Tibial artery (tissue), 4 donors: ENCODE measurements at regions not wholly inside any gene's neighbourhood (a gene's known extent, or its start where the extent isn't known, plus 50 kb on each side); places are given as distances from the start of the nearest gene placed in this dataset.
"Not testable (repeated sequence)": the region's sequence is repeated elsewhere in the genome, so short reads cannot be mapped to it uniquely, and the experiment has no call there.

Experiments
- DNase-seq, 2 donors: peaks; one replicate each; pipeline ENCODE4 v3.0.0-alpha.2; 2019
- H3K27ac ChIP-seq, 2 donors: fragments of 200-600 bp; sonication (generic) in 1 of 2; 1 replicate in 1 of 2; 2 replicates in 1 of 2; pipeline ENCODE4 v1.5.1; 2018 to 2019; ENCODE audit warnings: mild to moderate bottlenecking in 1 of 2
- H3K27me3 ChIP-seq, 2 donors: fragments of 200-600 bp; sonication (generic) in 1 of 2; one replicate each; pipeline versions ENCODE4 v1.5.1 to v1.6.0; 2016 to 2019
- H3K36me3 ChIP-seq, 3 donors: fragments of 200-600 bp; sonication (generic) in 2 of 3; one replicate each; pipeline ENCODE4 v1.5.1; 2016 to 2019; ENCODE audit warnings: mild to moderate bottlenecking in 2 of 3
- H3K4me1 ChIP-seq, 4 donors: fragments of 200-600 bp; sonication (generic) in 2 of 4; 1 replicate in 3 of 4; 2 replicates in 1 of 4; pipeline ENCODE4 v1.5.1; 2016 to 2019
- H3K4me3 ChIP-seq, 2 donors: fragments of 200-600 bp; sonication (generic) in 1 of 2; 1 replicate in 1 of 2; 2 replicates in 1 of 2; pipeline ENCODE4 v1.5.1; 2018 to 2019; ENCODE audit warnings: mild to moderate bottlenecking in 2 of 2
- H3K9me3 ChIP-seq, 3 donors: fragments of 200-600 bp; sonication (generic) in 1 of 3; one replicate each; pipeline ENCODE4 v1.5.1; 2016 to 2019
- intact Hi-C: fragments of 100-400 bp; cut with DNase I; formaldehyde crosslinking; loops from one replicate; pipeline ENCODE4 v1.15.0; 2023; ENCODE audit warnings: low total_unique reads
- TF ChIP-seq, protein P1 (sequence below), 2 experiments: fragments of 200-600 bp in 1 of 2; fragments of 450-650 bp in 1 of 2; IDR thresholded peaks; one replicate each; pipeline ENCODE4 v1.5.1; 2017 to 2019; ENCODE audit warnings: antibody characterized with exemption in 2 of 2, mild to moderate bottlenecking in 1 of 2, moderate library complexity in 1 of 2

DNA sequence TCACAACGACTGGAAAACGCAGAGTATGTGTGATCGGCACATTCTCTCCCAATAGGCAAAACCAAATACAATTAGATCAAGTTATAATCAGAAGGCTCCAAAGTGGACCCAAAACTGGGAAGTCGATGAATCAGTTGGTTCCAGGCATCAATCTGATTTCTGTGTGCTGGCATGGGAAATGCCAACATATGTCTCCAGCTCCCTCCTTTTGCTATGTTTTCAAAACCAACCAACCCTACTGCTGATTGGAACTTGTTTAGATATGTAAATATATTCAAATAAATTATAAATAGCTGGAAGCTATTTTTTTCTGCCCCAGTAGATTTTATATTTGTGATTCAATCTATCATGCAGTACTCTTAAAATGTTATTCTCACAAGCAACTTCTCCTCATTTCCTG is 284.2 kb downstream of the HS3ST3B1 start:
- DNase-seq = no peak
- Histone ChIP-seq H3K27ac (no peak overlapping the region), H3K4me3 (no peak overlapping the region), H3K9me3 (no peaks in the 10 kb centered on the region), H3K36me3 (no peaks in the 10 kb centered on the region), H3K27me3 (no peaks in the 10 kb centered on the region), H3K4me1 (no peaks in the 10 kb centered on the region)
- TF ChIP-seq, protein P1, sequence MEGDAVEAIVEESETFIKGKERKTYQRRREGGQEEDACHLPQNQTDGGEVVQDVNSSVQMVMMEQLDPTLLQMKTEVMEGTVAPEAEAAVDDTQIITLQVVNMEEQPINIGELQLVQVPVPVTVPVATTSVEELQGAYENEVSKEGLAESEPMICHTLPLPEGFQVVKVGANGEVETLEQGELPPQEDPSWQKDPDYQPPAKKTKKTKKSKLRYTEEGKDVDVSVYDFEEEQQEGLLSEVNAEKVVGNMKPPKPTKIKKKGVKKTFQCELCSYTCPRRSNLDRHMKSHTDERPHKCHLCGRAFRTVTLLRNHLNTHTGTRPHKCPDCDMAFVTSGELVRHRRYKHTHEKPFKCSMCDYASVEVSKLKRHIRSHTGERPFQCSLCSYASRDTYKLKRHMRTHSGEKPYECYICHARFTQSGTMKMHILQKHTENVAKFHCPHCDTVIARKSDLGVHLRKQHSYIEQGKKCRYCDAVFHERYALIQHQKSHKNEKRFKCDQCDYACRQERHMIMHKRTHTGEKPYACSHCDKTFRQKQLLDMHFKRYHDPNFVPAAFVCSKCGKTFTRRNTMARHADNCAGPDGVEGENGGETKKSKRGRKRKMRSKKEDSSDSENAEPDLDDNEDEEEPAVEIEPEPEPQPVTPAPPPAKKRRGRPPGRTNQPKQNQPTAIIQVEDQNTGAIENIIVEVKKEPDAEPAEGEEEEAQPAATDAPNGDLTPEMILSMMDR (IDR thresholded peaks at IDR 0.05) = no peak
- intact Hi-C loops = no loop called here

DNA sequence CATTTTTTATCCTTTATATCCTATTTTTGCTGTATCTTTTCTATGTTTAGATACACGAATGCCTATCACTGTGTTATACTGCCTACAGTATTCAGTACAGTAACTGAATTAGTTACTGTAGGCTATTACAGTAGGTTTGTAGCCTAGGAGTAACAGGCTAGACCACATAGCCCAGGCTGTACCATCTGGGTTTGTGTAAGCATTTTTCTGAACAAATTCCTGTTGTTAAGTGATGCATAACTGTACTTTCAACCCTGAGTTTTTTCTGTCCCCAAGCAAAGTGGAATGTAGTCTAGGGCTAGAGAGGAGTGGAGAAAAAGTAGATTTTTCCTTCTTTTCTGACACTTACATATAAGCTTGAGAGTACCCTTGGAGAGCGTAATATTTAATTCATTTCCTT is 282.1 kb downstream of the HS3ST3B1 start:
- H3K27ac ChIP-seq = no peak overlapping the region
- no peaks in the 10 kb centered on the region for H3K9me3 ChIP-seq
- DNase-seq = no peak
- TF ChIP-seq, protein P1 (IDR thresholded peaks at IDR 0.05) = no peak
- intact Hi-C loops = no loop called here
- H3K36me3 ChIP-seq = no peaks in the 10 kb centered on the region
- no peaks in the 10 kb centered on the region for H3K4me1 ChIP-seq
- H3K27me3 ChIP-seq = no peaks in the 10 kb centered on the region
- no peak overlapping the region for H3K4me3 ChIP-seq

DNA sequence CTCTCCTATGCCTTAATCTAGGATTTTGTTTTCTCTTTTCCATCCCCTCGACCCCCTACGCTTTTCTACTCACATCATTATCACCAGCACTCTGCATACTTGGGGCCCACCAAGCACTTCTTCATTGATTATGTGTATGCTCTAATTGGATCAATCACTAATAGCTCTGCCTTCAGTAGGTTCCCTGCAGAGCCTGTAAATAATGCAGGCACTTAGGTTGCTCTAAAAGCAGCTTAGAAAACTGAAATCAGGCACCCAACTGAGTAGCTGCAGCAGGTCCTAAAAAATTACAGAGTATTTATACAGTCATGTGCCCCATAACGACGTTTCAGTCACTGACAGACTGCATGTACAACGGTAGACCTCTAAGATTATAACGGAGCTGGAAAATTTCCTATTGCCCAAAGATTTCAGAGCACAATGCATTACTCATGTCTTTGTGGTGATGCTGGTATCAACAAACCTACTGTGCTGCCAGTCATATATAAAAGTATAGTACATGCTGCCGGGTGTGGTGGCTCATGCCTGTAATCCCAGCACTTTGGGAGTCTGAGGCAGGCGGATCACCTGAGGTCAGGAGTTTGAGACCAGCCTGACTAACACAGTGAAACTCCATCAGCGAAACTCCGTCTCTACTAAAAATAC is 280.4 kb downstream of the HS3ST3B1 start:
- TF ChIP-seq, protein P1 (IDR thresholded peaks at IDR 0.05) = no peak
- intact Hi-C loops = no loop called here
- Histone ChIP-seq H3K4me1 (no peaks in the 10 kb centered on the region), H3K27ac (no peak overlapping the region), H3K27me3 (no peaks in the 10 kb centered on the region), H3K4me3 (no peak overlapping the region), H3K9me3 (no peaks in the 10 kb centered on the region), H3K36me3 (no peaks in the 10 kb centered on the region)
- no peak for DNase-seq

DNA sequence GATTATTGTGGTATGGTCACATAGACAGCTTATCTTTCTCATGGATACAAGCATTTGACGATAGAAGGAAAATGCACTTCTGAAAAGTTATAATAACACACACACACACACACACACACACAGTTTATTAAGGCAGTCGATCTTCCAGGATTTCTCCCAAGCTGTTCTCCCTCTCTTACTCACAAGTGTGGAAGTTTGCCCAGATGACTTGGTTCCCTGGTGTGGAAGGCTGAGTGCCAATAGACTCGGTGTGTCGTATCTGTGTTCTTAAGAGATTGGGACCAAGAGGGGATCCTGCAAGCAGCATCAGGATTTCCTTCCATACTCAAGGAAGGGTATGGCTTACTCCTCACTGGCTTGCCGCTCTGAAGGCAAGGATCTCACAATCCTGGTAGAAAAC is 279.6 kb downstream of the HS3ST3B1 start:
- Histone ChIP-seq H3K9me3 (no peaks in the 10 kb centered on the region), H3K27ac (no peak overlapping the region), H3K4me3 (no peak overlapping the region), H3K4me1 (no peaks in the 10 kb centered on the region), H3K27me3 (no peaks in the 10 kb centered on the region), H3K36me3 (no peaks in the 10 kb centered on the region)
- TF ChIP-seq, protein P1 (IDR thresholded peaks at IDR 0.05) = no peak
- no peak for DNase-seq
- intact Hi-C loops = no loop called here

DNA sequence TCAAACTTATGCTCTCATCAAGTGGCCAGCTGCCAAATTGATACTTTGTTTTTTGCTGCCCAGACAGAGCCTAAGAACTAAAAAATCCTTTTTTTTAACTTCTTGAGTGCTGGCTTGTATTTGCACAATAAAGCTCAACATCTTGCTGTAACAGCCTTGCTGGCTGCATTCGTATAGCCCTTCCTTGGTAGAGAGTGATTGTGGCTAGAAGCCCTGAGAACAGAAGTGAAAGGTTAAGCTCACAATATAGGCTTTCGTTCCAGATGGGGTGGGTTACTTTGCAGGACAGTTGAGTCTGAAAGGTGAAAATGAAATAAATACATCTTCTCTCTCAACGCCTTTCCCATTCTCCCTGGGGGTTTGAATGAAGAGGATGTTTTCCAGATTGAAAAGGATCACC is 278.8 kb downstream of the HS3ST3B1 start:
- Histone ChIP-seq H3K36me3 (no peaks in the 10 kb centered on the region), H3K4me3 (no peak overlapping the region), H3K4me1 (no peaks in the 10 kb centered on the region), H3K27me3 (no peaks in the 10 kb centered on the region), H3K9me3 (no peaks in the 10 kb centered on the region), H3K27ac (no peak overlapping the region)
- intact Hi-C loops = no loop called here
- TF ChIP-seq, protein P1 (IDR thresholded peaks at IDR 0.05) = no peak
- no peak for DNase-seq

DNA sequence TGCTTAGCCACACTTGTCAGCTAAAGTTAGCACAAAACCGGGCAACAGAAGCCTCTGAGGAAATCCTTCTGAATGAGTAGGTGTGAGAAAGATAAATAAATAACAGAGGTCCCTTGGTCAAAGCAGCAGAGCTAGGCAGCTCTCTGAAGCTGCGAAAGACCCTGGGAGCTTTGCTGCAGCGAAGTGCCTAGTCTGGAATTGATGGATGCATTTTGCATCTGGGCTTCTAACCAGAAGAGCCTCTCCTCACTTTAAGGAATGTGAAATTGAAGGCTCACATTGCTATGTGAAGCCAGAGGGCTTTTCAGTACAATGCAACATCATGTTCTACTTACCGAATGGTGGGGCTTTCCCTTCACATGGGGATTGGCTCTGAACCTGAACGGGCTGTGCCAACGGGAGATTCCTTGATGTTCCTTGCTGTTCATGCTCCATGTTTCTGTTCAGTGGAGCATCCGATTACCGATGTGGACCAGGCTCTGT is 274.6 kb downstream of the HS3ST3B1 start:
- TF ChIP-seq, protein P1 (IDR thresholded peaks at IDR 0.05) = no peak
- Histone ChIP-seq H3K36me3 (no peaks in the 10 kb centered on the region), H3K4me1 (no peaks in the 10 kb centered on the region), H3K27me3 (no peaks in the 10 kb centered on the region), H3K4me3 (no peak overlapping the region), H3K9me3 (no peaks in the 10 kb centered on the region), H3K27ac (no peak overlapping the region)
- intact Hi-C loops = no loop called here
- no peak for DNase-seq

DNA sequence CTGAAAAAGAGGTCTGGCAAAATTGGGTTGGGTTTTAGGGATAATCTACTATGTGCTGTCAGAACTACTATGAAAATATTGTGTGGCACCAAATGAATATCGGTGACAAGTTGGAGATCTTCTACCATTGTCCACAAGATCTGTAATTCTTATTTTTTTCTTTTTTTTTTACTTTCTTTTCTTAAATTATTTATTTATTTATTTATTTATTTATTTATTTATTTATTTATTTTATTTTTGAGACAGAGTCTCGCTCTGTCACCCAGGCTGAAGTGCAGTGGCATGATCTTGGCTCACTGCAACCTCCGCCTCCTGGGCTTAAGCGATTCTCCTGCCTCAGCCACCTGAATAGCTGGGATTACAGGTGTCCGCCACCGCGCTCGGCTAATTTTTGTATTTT is 259.4 kb downstream of the HS3ST3B1 start:
- H3K4me1 ChIP-seq, H3K9me3 ChIP-seq, H3K27me3 ChIP-seq, H3K27ac ChIP-seq, DNase-seq, H3K4me3 ChIP-seq, intact Hi-C loops, H3K36me3 ChIP-seq: not testable (repeated sequence)
